HG03520 (cell line): ENCODE measurements at regions not wholly inside any gene's neighbourhood (a gene's known extent, or its start where the extent isn't known, plus 50 kb on each side); places are given as distances from the start of the nearest gene placed in this dataset.

Source experiments
- ATAC-seq: cut with Tn5 transposase; IDR thresholded peaks from one replicate; pipeline ENCODE4 v1.9.1; 2021; ENCODE audit warnings: mild to moderate bottlenecking, moderate library complexity; ENCODE audit not compliant: unreplicated experiment

DNA sequence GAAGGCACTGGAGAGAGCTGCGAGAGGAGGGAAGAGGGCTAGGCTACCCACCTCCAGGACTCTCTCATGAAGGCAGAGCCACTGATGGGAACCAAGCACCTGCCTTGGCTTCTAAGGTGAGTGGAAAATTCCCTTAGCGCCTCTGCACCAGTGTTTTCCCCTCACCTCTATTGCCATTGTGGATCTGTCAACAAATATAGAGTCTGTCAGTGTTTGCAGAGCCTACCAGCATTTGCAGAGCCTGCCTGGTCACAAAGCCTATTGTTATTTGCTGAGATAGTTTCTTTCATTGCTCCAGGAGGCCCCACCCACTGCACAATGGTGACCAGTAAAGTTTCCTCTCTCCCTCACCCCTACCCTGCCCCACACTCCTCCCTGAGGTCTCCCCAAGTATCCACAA lies 141.9 kb downstream of the MRPL14 start:
- no peak for ATAC-seq

DNA sequence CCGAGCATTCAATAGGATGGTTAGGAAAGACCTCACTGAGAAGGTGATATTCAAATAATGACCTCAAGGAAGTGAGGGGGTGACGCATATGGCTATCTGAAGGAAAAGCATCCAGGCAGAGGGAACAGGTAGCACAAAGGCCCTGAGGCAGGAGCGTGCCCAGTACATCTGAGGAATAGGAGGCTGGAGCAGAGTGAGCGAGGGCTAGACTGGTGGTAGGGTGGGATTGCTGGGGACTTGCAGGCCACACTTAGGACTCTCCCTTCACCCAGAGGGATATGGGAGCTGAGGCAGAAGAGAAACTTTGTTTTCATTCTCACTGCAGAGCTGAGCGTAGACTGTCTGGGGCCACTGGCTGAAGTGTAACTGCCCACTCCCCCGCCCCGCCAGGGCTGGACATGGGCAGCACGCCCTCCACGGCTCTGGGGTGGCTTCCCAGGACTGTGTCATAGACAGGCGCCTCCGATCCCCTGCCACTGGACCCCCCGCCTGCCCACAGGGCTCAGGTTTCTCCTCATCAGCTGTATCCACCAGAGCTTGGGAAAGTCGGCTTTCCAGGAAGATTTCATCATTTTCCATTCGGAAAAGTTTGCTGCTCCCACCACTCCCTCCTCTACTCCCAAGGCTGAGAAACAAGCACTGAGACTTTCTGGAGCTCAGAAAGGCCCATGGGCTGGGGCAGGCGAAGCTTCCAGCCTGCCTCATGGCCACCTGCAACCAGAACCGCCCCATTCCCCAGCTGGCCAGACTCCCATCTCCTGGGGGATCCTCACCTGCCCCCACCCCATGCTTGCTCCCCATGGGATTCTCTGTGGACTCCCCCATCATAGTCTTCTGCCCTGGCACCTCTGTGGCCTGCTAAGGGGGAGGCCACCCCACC lies 142.6 kb downstream of the MRPL14 start:
- ATAC-seq = no peak

DNA sequence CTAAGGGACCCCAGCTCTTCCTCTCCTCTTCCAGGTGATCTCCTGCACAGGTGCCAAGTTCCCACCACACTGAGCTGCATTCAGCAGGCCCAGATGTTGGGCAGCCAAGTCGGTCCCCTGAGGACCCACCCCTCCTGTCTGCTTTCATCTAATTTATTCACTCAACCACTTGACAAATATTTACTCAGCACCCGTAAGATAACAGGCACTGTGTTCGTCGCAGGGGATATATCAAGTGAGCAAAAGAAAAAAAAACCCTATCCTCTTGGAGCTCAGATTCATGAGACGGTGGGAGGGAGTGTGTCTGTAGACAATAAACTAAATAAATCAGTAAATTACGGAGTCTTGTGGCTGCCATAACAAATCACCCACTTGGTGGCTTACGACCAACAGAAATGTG lies 143.6 kb downstream of the MRPL14 start:
- no peak for ATAC-seq

DNA sequence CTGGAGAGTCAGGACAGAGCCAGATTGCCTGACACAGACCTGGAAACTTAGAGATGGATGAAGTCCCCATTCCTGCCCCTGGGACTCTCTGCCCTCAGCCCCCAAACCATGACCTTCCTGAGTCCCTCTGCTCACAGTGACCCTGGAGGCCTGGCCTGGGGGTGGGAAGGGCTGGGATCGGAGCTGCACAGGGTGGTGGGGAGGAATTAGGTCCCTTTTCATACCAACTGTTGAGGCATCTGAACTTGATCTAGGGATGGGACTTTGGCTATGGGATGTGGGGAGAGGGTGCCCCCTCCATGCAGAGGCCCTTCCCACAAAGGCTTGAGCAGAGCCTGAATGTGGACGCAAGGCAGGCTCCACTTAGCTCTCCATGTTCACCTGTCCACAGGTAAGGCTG lies 144.1 kb downstream of the MRPL14 start:
- ATAC-seq = no peak

DNA sequence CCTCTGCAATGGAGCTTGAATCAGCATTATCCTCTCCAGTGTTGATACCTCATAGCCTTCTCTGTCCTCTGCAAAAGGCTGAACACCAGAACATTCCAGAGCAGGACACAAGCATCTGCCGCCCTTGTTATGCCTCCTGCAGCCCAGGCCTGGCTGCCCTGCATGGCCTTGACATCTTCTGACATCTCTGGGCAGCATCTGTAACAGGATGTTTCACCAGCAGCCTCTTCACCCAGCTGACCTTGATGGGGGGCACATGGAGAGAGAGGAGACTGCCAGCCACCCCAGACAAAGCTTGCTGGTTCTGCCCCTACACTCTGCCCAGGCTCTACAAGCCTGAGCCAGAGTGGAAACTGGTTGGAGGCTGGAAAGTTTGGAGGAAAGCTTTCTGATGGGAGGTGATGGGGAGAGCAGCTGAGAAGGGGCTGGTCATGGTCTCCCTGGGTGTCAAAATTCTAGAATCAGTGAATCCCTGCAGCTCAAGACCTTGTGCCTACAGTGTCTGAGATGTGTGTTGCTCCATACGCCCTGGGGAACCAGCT lies 145.1 kb downstream of the MRPL14 start:
- ATAC-seq = no peak

DNA sequence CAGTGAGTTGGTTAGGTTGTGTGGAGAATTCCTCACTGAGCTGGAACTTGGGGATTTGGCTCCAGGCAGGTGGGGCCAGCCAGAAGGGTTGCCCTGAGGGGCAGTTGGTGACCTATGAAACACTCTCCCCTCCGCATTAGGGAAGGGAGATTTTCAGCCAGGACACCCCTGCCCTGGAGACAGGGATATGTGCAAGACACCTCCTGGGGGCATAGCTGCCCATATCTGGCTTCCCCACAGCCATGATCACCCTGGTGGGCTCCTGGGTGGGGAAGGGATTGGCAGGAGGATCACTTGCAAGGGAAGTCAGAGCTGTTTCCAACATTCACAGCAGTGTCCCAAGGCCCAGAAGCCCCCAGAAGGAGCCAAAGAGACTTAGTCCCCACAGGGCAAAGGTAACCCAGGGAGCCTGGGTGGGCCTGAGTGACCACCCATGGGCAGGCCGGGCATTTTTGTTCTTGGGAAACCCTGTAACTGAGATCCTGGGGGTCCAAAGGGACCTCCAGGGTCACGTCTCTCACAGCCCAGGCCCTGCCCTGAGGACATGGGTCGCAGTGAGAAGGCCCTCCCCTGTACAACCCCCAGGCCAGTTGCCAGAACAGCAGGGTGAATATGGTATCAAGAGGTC lies 145.8 kb downstream of the MRPL14 start:
- no peak for ATAC-seq

DNA sequence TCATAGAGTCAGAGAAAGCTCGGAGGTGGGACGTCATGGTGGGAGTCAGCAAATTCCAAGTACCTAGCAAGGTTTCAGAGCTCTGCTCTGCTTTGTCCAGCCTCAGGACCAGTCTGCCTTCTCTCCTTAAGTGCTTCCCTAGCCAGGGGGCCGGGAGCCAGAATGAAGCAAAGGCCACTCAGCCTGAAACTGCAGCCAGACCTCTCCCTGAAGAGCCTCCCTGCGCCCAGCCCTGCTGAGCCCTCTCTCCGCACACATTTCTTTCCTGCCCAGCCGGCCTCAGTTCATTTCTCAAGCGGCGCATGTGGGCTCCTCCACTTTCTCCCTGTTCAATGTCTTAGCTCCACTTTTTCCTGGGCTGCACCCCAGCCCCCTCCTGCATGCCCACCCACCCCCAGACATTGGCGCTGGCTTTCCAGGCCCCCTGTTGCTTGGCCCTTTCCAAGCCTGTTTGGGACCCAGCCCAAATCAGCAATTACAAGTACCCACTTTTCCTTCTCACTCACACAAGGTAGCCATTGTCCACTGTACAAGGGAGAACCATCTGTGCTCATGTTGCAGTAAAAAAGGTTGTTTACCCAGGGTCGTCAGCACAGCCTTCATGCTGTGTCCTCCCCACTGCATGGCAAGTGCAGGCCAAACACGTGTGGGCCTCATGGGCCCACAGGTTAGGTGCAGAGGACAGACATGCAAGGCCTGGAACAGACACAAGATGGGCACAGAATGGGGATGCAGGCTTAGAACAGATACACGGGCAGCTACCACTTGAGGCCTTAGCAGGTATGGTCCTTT lies 147.1 kb downstream of the MRPL14 start:
- ATAC-seq = no peak

DNA sequence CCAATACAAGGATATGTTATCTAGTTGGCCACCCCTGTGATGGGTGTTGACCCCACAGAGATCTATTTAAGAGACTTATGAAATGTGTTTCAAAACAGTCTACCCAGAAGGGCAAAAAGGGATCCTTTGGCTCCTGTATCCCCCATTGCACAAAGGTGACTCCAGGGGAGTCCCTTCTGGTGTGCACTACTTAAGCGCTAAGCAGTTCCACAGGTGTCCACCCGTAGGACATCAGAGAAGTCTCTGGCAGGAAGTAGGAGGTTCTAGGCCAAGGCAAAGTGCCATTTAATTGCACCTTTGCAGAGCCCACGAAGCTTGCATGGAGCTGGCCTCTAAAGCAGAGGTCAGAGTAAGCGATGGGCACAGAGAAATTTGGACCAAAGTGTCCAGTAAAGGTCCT lies 147.7 kb downstream of the MRPL14 start:
- ATAC-seq = no peak

DNA sequence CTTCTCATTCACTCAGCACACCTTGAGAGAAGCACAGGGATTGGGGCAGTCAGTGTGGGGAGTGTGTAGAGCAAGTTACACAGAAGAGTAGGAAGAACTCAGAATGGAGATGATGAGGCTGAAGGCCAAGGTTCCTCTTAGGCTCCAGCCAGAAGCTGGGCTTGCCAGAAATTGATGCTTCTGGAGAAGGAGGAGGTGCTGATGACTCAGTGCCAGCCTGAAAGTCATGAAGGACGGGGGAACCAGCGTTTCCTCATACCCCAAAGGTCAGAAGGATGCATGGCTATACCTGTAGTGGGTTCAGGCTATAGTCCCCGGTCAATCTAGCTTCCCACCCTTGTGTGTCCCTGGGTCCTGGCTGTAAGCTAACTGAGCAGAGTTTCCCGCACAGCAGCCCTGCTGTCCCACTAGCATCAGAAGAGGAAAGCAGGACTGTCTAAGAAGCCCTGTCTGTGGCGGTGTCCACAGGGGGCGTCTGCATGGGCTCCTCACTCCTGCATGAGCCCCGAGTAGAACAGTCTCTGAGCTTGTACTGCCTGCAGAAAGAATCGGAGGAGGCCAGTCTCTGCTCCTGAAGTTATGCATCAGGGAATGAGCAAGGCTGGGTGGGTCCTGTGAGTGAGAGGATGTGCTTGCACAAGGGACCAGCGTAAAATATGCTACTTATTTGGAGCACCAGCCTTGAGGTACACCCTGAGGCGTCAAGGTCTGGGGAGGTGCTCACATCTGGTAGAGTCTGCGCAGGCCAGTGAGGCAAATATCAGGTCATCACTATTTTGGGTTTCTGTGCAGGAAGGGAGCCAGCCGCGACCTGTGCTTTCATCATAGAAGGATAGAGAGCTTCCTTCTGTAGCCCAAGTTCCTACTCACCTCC lies 148.5 kb downstream of the MRPL14 start:
- no peak for ATAC-seq

DNA sequence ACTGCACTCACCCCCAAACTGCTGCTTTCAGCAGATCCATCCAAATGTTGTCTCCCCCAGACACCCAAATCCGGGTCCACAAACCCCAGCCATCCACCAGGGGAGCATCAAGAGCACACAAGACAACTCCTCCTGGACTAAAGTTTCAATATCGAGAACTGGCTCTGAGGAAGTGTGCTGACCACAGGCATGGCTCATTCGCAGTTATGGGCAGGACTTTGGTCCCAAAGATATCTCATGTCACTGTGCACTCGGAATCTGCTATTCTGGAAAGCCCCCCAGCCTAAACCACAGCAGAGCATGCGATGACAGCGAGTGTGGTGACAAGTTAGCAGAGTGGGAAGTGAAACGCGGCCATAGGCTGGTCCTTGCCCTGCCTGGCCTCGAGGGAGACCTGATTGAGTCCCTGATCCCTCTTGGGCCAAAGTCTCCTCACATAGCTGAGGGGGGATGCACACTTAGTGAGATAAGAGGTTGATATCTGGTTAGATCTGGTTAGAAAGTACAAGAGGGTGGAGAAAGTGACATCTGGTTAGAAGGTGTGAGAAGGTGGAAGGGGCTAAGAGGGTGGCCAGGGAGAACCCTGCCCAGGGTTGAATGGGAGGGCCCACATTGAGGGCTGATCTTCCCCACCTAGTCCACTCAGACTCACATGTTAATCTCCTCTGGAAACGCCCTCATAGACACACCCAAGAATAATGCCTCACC lies 149.7 kb downstream of the MRPL14 start:
- ATAC-seq = peak; percentile 76

DNA sequence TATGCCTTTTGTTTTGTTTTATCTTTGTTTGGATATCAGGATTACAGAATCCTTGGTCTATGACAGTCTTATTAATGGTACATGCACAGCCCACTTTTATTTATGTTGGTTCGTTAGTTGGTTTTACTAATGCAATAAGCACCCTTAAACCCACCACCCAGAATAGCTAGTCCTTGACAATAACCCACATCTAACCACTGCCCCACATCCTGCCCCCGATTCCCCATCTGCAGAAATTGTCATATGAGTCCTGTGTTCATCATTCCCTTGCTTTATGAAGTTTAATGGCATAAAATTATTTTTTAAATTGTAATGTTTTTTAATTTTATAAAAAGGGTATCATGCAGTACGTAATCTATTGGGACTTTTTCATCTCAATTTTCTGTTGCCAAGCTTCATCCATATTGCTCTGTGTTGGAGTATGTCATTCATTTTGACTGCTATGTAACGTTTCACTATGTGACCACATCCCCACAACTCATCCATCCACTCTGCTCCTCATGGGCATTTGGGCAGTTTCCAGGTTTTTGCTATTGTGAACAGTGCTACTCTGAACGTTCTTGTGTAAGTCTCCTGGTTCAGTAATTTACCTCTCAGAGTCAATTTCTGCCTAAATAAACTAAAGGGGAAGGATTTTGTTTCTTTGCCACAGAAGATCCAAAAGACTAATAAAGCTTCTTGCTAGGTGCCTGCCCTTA lies 150.4 kb downstream of the MRPL14 start:
- ATAC-seq = no peak

DNA sequence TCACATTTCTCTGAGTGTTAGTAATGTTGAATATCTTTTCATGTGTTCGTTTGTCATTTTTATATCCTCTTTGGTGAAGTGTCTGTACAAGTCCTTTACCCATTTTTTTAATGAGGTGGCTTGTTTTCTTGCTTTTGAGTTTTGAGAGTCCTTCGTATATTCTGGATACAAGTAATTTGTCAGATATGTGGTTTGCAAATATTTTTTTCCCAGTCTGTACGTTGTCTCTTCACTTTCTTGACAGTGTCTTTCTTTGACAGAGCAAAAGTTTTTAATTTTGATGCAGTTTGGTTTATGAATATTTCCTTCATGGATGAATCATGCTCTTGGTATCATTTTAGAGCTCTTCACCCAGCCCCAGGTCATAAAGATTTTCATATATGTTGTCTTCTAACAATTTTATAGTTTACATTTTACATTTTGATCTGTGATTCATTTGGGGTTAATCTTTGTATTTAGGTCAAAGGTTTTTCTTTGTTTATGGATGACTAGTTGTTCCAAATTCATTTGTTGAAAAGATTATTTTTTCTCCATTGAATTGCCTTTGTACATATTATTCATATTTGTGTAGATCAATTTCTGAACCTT lies 152.5 kb downstream of the MRPL14 start:
- no peak for ATAC-seq

DNA sequence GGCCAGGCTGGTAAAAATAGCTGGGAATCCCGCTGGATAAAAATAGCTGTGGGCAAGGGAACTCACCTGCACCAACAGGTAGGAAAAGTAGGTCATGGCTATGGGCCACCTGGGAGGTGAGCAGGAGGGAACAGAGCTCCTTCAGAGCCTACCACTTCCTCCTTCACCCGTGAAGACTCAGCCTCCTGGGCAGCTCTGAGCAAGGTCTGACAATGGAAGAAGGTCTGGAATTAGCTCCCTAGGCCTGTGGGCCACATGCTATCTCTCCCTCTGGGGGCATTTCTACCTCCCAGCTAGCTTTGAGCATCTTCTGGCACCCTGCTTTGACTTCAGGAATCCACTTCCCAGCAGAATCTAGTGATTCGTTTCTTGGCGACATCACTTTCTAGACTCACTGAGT lies 153.9 kb downstream of the MRPL14 start:
- ATAC-seq = no peak

DNA sequence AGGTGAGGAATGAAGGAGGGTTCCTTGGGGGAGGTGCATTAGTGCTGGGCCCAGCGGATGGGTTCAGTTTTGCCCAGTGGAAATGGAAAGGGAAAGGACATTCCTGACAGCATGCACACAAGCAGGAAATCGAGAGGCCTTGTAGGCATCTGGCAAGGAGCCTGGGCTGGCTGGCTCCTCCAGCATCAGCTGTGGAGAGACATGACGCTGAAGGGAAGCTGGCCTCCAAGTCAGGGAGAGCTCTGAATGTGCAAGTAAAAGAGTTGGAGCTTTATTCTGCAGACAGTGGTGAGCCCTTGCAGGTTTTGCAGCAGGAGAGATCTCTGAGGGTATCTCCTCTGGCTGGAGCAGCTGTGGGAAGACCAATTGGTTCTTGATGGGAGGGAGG lies 154.3 kb downstream of the MRPL14 start:
- no peak for ATAC-seq

DNA sequence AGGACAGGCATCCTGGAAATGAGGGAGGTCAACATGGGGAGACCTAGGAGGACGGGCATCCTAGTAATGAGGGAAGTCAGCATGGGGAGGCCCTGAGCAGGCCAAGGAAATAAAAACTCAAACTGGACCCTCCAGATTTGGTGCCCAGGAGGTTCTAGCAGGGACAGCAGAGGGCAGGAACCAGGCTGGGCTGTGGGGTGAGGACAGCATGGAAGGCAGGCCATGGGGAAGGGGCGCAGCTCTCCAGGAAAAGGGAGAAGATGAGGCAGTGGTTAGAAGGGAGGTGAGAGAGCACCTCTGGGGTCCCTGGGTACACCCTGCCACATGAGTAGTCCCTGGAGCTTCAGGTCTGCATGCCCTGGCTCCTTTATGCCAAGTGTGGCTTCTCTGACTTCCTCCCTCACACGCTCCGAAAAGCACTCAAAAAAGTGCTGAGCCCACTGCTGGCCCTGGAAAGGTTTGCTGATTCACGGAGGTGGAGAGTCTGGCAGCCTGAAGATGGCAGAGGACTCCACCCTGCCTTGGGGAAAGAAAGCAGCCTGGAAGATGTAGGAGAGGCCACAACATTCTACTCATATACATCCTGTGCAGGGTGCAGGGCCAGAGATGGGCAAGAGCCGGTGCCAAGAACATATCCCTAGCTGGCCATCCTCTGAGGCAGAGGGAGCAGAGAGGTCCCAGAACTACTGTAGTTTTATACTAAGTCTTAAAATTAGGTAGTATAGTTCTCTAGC lies 154.9 kb downstream of the MRPL14 start:
- no peak for ATAC-seq

DNA sequence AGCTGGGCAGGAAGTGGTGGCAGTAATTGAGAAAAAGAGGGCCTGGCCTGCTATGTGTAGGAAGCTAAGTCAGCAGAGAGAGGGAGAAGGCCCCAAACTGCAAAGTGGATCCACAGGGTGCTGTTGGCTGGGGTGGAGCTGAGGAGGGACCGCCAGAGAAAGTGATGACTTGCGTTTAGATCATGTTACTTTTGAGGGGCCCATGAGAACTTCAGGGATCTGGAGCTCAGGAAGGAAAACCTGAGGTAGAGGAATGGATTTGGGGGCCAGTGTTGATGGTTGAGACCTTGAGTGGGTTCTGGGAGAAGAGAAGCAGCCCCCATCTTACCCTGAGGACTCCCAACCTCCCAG lies 155.5 kb downstream of the MRPL14 start:
- no peak for ATAC-seq

DNA sequence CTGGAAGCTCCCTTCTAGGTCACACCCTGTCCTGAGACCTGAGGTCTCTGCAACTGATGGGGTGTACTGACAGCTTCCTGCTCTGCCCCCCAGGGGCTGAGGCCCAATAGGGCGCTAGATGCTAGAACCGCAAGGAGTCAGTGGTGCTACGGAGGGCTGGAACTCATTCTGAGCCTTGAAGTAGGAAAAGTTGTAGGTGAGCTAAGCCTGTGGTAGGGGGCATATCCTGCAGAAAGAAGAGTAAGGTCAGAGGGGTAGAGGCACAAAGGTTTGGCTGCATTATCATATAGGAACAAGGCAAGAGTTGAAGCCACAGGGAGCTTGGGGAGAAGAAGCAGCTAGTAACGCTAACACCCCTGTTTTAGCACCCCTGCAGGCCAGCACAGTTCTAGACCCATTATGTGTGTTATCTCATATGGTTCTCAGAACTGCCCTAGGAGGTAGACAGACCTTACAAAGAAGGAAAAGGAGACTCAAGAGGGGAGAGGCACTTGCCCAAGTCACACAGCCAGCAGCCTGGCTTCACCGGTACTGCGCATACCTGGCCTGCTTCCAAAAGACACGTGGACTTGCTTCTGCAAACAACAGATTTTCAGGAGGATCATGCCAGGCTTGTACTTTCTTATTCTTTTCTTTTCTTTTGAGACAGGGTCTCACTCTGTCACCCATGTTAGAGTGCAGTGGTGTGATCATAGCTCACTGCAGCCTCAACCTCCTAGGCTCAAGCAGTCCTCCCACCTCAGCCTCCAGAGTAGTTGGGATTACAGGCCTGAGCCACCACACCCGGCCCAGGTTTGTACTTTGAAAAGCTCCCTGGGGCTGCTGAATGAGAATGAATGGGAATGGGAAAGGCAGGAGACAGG lies 156.1 kb downstream of the MRPL14 start:
- no peak for ATAC-seq
